H1 (cell line): ENCODE measurements at regions not wholly inside any gene's neighbourhood (a gene's known extent, or its start where the extent isn't known, plus 50 kb on each side); places are given as distances from the start of the nearest gene placed in this dataset.

Source experiments
- CTCF ChIA-PET: fragments of 300-600 bp; sonication (Branson Sonifier 250); formaldehyde crosslinking; loops from one replicate; lab custom pipeline; 2021; ENCODE audit not compliant: partially characterized antibody; lab: Charles Lee
- POLR2A ChIA-PET: fragments of 300-600 bp; sonication (Branson Sonifier 250); formaldehyde crosslinking; loops from one replicate; lab custom pipeline; 2021; ENCODE audit warnings: inconsistent platforms; ENCODE audit not compliant: partially characterized antibody; lab: Charles Lee
- DNase-seq, 2 experiments: peaks; one replicate each; pipeline versions ENCODE4 v3.0.0 to v3.0.0-alpha.2; 2010 to 2022; ENCODE audit warnings: low spot score in 2 of 2, low read depth in 1 of 2, mixed read lengths in 1 of 2
- FAIRE-seq: peaks from 2 replicates; lab custom pipeline; 2011; peaks lifted over from hg19 to GRCh38; lab: Jason Lieb, UNC
- H2AFZ ChIP-seq: 2 replicates; pipeline ENCODE4 v1.8.1; 2012; ENCODE audit warnings: low read length, inconsistent platforms
- H2AK5ac ChIP-seq: 2 replicates; pipeline ENCODE4 v1.6.1; 2013; ENCODE audit warnings: low read depth, low read length
- H2BK120ac ChIP-seq: replicated peaks from 2 replicates; pipeline ENCODE3; 2013; ENCODE audit warnings: low read depth, low read length, inconsistent platforms
- H2BK12ac ChIP-seq: 2 replicates; pipeline ENCODE4 v1.6.1; 2013; ENCODE audit warnings: low read depth, low read length
- H2BK15ac ChIP-seq: 2 replicates; pipeline ENCODE4 v1.6.1; 2013; ENCODE audit warnings: low read length
- H2BK20ac ChIP-seq: 2 replicates; pipeline ENCODE4 v1.6.1; 2013; ENCODE audit warnings: low read length
- H2BK5ac ChIP-seq: 2 replicates; pipeline ENCODE4 v1.6.1; 2013; ENCODE audit warnings: low read depth, low read length
- H3K14ac ChIP-seq: 2 replicates; pipeline ENCODE4 v1.6.1; 2013; ENCODE audit warnings: inconsistent platforms; ENCODE audit not compliant: insufficient read length
- H3K18ac ChIP-seq: 2 replicates; pipeline ENCODE4 v1.6.1; 2013; ENCODE audit warnings: low read length; ENCODE audit errors: extremely low read depth
- H3K23ac ChIP-seq: 2 replicates; pipeline ENCODE4 v1.6.1; 2013; ENCODE audit warnings: inconsistent platforms; ENCODE audit not compliant: insufficient read length
- H3K23me2 ChIP-seq: 2 replicates; pipeline ENCODE4 v1.6.1; 2013; ENCODE audit warnings: low read depth, low read length
- H3K27ac ChIP-seq: 2 replicates; pipeline ENCODE4 v1.6.1; 2011; ENCODE audit warnings: low read depth, low read length, inconsistent platforms
- H3K27me3 ChIP-seq, 4 experiments: replicated peaks in 1 of 4; 1 replicate in 1 of 4; 2 replicates in 3 of 4; pipeline versions ENCODE4 v1.6.1 to v1.8.1; 2011 to 2013; ENCODE audit warnings: low read length in 3 of 4, mild to moderate bottlenecking in 3 of 4, inconsistent platforms in 2 of 4, mixed read lengths in 2 of 4, moderate library complexity in 1 of 4; ENCODE audit not compliant: control insufficient read depth in 3 of 4, insufficient read depth in 3 of 4; ENCODE audit errors: extremely low read depth in 1 of 4
- H3K36me3 ChIP-seq, 4 experiments: 2 replicates each; pipeline versions ENCODE4 v1.6.1 to v1.8.1; 2011 to 2013; ENCODE audit warnings: mild to moderate bottlenecking in 4 of 4, low read length in 3 of 4, moderate library complexity in 2 of 4, control low read depth in 1 of 4, inconsistent platforms in 1 of 4; ENCODE audit not compliant: insufficient read depth in 4 of 4, control insufficient read depth in 2 of 4
- H3K4ac ChIP-seq: replicated peaks from 2 replicates; pipeline ENCODE3; 2013; ENCODE audit warnings: low read length, low read depth, mixed read lengths, inconsistent platforms; ENCODE audit not compliant: insufficient read length
- H3K4me1 ChIP-seq, 4 experiments: replicated peaks in 1 of 4; 1 replicate in 1 of 4; 2 replicates in 3 of 4; pipeline versions ENCODE4 v1.6.1 to v1.8.1; 2011 to 2013; ENCODE audit warnings: low read length in 3 of 4, inconsistent platforms in 2 of 4, mixed read lengths in 1 of 4; ENCODE audit not compliant: insufficient read depth in 4 of 4, control insufficient read depth in 3 of 4
- H3K4me2 ChIP-seq, 2 experiments: 2 replicates each; pipeline versions ENCODE4 v1.6.1 to v1.8.1; 2011 to 2013; ENCODE audit warnings: low read depth in 2 of 2, low read length in 2 of 2, control low read depth in 1 of 2, inconsistent platforms in 1 of 2, mild to moderate bottlenecking in 1 of 2; ENCODE audit not compliant: insufficient read depth in 1 of 2
- H3K4me3 ChIP-seq, 4 experiments: fragments of 200-600, 300-600 bp in 1 of 4; sonication (generic), shearing (Covaris generic), sonication (Bioruptor Twin) in 1 of 4; 2 replicates each; pipeline versions ENCODE4 v1.5.1 to v1.8.1; 2011 to 2016; ENCODE audit warnings: low read length in 4 of 4, low read depth in 3 of 4, control low read depth in 2 of 4, inconsistent platforms in 2 of 4, mild to moderate bottlenecking in 2 of 4, mixed read lengths in 1 of 4, moderate library complexity in 1 of 4; ENCODE audit not compliant: insufficient read depth in 2 of 4; ENCODE audit errors: extremely low read depth in 1 of 4
- H3K56ac ChIP-seq: replicated peaks from 2 replicates; pipeline ENCODE3; 2013; ENCODE audit warnings: low read depth, mild to moderate bottlenecking, mixed read lengths, low read length, inconsistent platforms; ENCODE audit not compliant: insufficient read length
- H3K79me1 ChIP-seq: 2 replicates; pipeline ENCODE4 v1.6.1; 2013; ENCODE audit warnings: low read depth, low read length, control low read depth
- H3K79me2 ChIP-seq, 2 experiments: 2 replicates each; pipeline versions ENCODE4 v1.6.1 to v1.8.1; 2012 to 2013; ENCODE audit warnings: low read length in 2 of 2, mild to moderate bottlenecking in 2 of 2, inconsistent platforms in 1 of 2; ENCODE audit not compliant: insufficient read depth in 2 of 2, control insufficient read depth in 1 of 2
- H3K9ac ChIP-seq, 4 experiments: replicated peaks in 1 of 4; 1 replicate in 1 of 4; 2 replicates in 3 of 4; pipeline versions ENCODE4 v1.6.1 to v1.8.1; 2011 to 2013; ENCODE audit warnings: low read depth in 3 of 4, low read length in 3 of 4, control low read depth in 2 of 4, mild to moderate bottlenecking in 2 of 4, moderate library complexity in 2 of 4, inconsistent platforms in 1 of 4; ENCODE audit errors: extremely low read depth in 1 of 4
- H3K9me3 ChIP-seq, 2 experiments: 2 replicates each; pipeline versions ENCODE4 v1.6.1 to v1.8.1; 2012 to 2013; ENCODE audit warnings: mild to moderate bottlenecking in 2 of 2, moderate library complexity in 2 of 2, control low read depth in 1 of 2, inconsistent platforms in 1 of 2, low read depth in 1 of 2, low read length in 1 of 2, mixed read lengths in 1 of 2; ENCODE audit not compliant: insufficient read depth in 2 of 2
- H4K20me1 ChIP-seq, 2 experiments: replicated peaks in 1 of 2; 2 replicates each; pipeline versions ENCODE3 to v1.8.1; 2011 to 2013; ENCODE audit warnings: inconsistent platforms in 2 of 2, low read length in 2 of 2, mild to moderate bottlenecking in 1 of 2; ENCODE audit not compliant: insufficient read depth in 2 of 2, control insufficient read depth in 1 of 2
- H4K5ac ChIP-seq: 2 replicates; pipeline ENCODE4 v1.6.1; 2013; ENCODE audit warnings: low read length, low read depth, mixed read lengths, inconsistent platforms; ENCODE audit not compliant: insufficient read length
- H4K8ac ChIP-seq: 2 replicates; pipeline ENCODE4 v1.8.0; 2013; ENCODE audit warnings: mild to moderate bottlenecking, moderate library complexity, low read length, inconsistent platforms; ENCODE audit not compliant: insufficient read depth; ENCODE audit errors: extremely low read depth
- H4K91ac ChIP-seq: replicated peaks from 2 replicates; pipeline ENCODE3; 2013; ENCODE audit warnings: low read length, mixed read lengths, inconsistent platforms; ENCODE audit not compliant: insufficient read length
- EP300 ChIP-seq, 2 experiments: IDR thresholded peaks; 1 replicate in 1 of 2; 2 replicates in 1 of 2; pipeline ENCODE4 v1.6.1; 2011 to 2012; ENCODE audit warnings: low read depth in 2 of 2, low read length in 2 of 2, mild to moderate bottlenecking in 2 of 2, borderline replicate concordance in 1 of 2, inconsistent platforms in 1 of 2, moderate library complexity in 1 of 2
- JUN ChIP-seq: IDR thresholded peaks from 2 replicates; pipeline ENCODE4 v1.6.1; 2011; ENCODE audit warnings: low read depth, mild to moderate bottlenecking, improper control_type of control experiment, low read length
- JUND ChIP-seq: IDR thresholded peaks from 2 replicates; pipeline ENCODE4 v1.6.1; 2011; ENCODE audit warnings: mild to moderate bottlenecking, improper control_type of control experiment, low read length
- KDM1A ChIP-seq: fragments of 200-600, 300-600 bp; sonication (generic); IDR thresholded peaks from 2 replicates; pipeline ENCODE4 v1.7.1; 2016; ENCODE audit warnings: mild to moderate bottlenecking, low read length, borderline replicate concordance
- KDM4A ChIP-seq: IDR thresholded peaks from one replicate; pipeline ENCODE4 v1.7.1; 2012; ENCODE audit warnings: low read depth, mild to moderate bottlenecking, moderate library complexity, low read length, inconsistent platforms; ENCODE audit not compliant: severe bottlenecking
- MAFK ChIP-seq: IDR thresholded peaks from 2 replicates; pipeline ENCODE4 v1.6.1; 2012; ENCODE audit warnings: low read depth, mild to moderate bottlenecking, improper control_type of control experiment, low read length
- SIX5 ChIP-seq: IDR thresholded peaks from 2 replicates; pipeline ENCODE4 v1.6.1; 2011; ENCODE audit warnings: mild to moderate bottlenecking, low read depth, low read length
- SP4 ChIP-seq: IDR thresholded peaks from 2 replicates; pipeline ENCODE4 v1.6.1; 2012; ENCODE audit warnings: low read length, inconsistent platforms
- SRF ChIP-seq: IDR thresholded peaks from 2 replicates; pipeline ENCODE4 v1.6.1; 2011; ENCODE audit warnings: mild to moderate bottlenecking, low read depth, low read length, moderate library complexity
- TBP ChIP-seq: IDR thresholded peaks from 2 replicates; pipeline ENCODE4 v1.6.1; 2011; ENCODE audit warnings: low read depth, low read length, improper control_type of control experiment
- TEAD4 ChIP-seq: IDR thresholded peaks from 2 replicates; pipeline ENCODE4 v1.6.1; 2012; ENCODE audit warnings: low read depth, low read length, inconsistent platforms, mixed read lengths
- ZNF274 ChIP-seq: IDR thresholded peaks from 2 replicates; pipeline ENCODE4 v1.7.0; 2012; ENCODE audit warnings: low read length, borderline replicate concordance; ENCODE audit errors: extremely low read depth
- WGBS, 2 experiments: shearing (Covaris generic) in 1 of 2; methylation state at CpG; one replicate each; pipeline versions ENCODE4 v1.1.6 to v1.1.7; 2013 to 2015; ENCODE audit warnings: low lambda C conversion rate in 2 of 2, mixed read lengths in 2 of 2, inconsistent platforms in 1 of 2, low coverage in 1 of 2, missing lambda C conversion rate in 1 of 2; ENCODE audit not compliant: insufficient replicate concordance in 2 of 2, insufficient coverage in 1 of 2, insufficient read length in 1 of 2; ENCODE audit errors: extremely low coverage in 1 of 2, missing lambda C conversion rate in 1 of 2; 5-methylcytosine and 5-hydroxymethylcytosine counted together
- TF ChIP-seq, protein P1 (sequence below): IDR thresholded peaks from 2 replicates; pipeline ENCODE4 v1.6.1; 2011; ENCODE audit warnings: low read length, improper control_type of control experiment
- TF ChIP-seq, protein P2 (sequence below): IDR thresholded peaks from 2 replicates; pipeline ENCODE4 v1.6.1; 2011; ENCODE audit warnings: low read depth, mild to moderate bottlenecking, low read length; ENCODE audit not compliant: insufficient read depth

- Histone ChIP-seq H3K27me3 (no peaks in the 10 kb centered on the region), H2BK12ac (peak overlapping the region; percentile 30; the same call in 1 of the 2 replicates), H3K9ac (no peak overlapping the region), H2AFZ (no peak overlapping the region), H2BK20ac (no peak overlapping the region), H3K36me3 (no peaks in the 10 kb centered on the region), H3K56ac (no peak overlapping the region), H3K27ac (no peak overlapping the region), H4K91ac (peak overlapping the region; percentile 68), H3K79me2 (no peaks in the 10 kb centered on the region), H3K4me3 (no peak overlapping the region), H3K9me3 (no peaks in the 10 kb centered on the region), H3K14ac (no peak overlapping the region), H3K79me1 (no peaks in the 10 kb centered on the region), H2BK15ac (no peak overlapping the region), H3K4me2 (no peak overlapping the region), H4K5ac (no peak overlapping the region), H3K23ac (no peak overlapping the region), H4K20me1 (no peaks in the 10 kb centered on the region), H3K18ac (no peak overlapping the region), H2AK5ac (no peak overlapping the region), H3K23me2 (no peaks in the 10 kb centered on the region), H4K8ac (no peak overlapping the region), H2BK120ac (no peak overlapping the region), H3K4me1 (peaks cover 0 to 8% (median 2%) of the 10 kb centered on the region in 4 experiments; a peak in 4 of 7 replicates), H3K4ac (no peak overlapping the region), H2BK5ac (no peak overlapping the region)
- ChIA-PET CTCF (interaction anchor here (2.9 kb wide), 1 partner anchor 14 kb away, joined by 12 read pairs; no protein-coding TSS in a partner anchor), POLR2A (no interaction called here)
- FAIRE-seq, result no peak
- DNase-seq, result no peak
- 91% methylated on average over 4 of the region's 8 CpGs; no CpG with 5 or more reads in 1 of the 2 experiments for WGBS, 2 experiments
- TF ChIP-seq ZNF274 (no peak), MAFK (no peak), TEAD4 (no peak), JUND (no peak), TBP (no peak), KDM4A (no peak), EP300 (IDR thresholded peaks at IDR 0.05; ENCODE audit: borderline replicate concordance in 1 of 2, low read depth in 2 of 2, low read length in 2 of 2) (no peak), SIX5 (no peak), JUN (no peak), SP4 (no peak), KDM1A (no peak), SRF (no peak)
- TF ChIP-seq, protein P1, sequence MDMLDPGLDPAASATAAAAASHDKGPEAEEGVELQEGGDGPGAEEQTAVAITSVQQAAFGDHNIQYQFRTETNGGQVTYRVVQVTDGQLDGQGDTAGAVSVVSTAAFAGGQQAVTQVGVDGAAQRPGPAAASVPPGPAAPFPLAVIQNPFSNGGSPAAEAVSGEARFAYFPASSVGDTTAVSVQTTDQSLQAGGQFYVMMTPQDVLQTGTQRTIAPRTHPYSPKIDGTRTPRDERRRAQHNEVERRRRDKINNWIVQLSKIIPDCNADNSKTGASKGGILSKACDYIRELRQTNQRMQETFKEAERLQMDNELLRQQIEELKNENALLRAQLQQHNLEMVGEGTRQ, result no peak
- TF ChIP-seq, protein P2, sequence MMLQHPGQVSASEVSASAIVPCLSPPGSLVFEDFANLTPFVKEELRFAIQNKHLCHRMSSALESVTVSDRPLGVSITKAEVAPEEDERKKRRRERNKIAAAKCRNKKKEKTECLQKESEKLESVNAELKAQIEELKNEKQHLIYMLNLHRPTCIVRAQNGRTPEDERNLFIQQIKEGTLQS, result no peak
Observed at GRCh38 chr2:128401680-128402079, 83.0 kb upstream of the HS6ST1 start.
